ENCODE measurements at regions not wholly inside any gene's neighbourhood (a gene's known extent, or its start where the extent isn't known, plus 50 kb on each side); places are given as distances from the start of the nearest gene placed in this dataset.

- TF ChIP-seq CTCF (IDR thresholded peaks at IDR 0.05; ENCODE audit: low read length) (no peak), EZH2 (IDR thresholded peaks at IDR 0.05; ENCODE audit: borderline replicate concordance, low read length) (no peak)
Measured at GRCh38 chr5:171682801-171683200, 102.8 kb upstream of the SMIM23 start.
